PC-3 (cell line): ENCODE measurements at regions not wholly inside any gene's neighbourhood (a gene's known extent, or its start where the extent isn't known, plus 50 kb on each side); places are given as distances from the start of the nearest gene placed in this dataset.

Experiments used
- ATAC-seq: fragments of 200-7000 bp; cut with Tn5 transposase; 2 replicates; pipeline ENCODE4 v1.9.1; 2020; ENCODE audit warnings: mild to moderate bottlenecking, moderate library complexity
- BruUV-seq: library from RNA; stranded (reverse); fragments of 400-500 nt; replicated peaks from 2 replicates; lab custom pipeline; 2021; lab: Mats Ljungman, UMichigan
- CTCF ChIA-PET: fragments of 300-600 bp; sonication (Branson Sonifier 250); formaldehyde crosslinking; loops from one replicate; lab custom pipeline; 2022; ENCODE audit warnings: antibody characterized with exemption; lab: Charles Lee
- POLR2A ChIA-PET: fragments of 300-600 bp; sonication (Branson Sonifier 250); formaldehyde crosslinking; loops from one replicate; lab custom pipeline; 2022; ENCODE audit warnings: antibody characterized with exemption; ENCODE audit not compliant: unreplicated experiment; lab: Charles Lee
- DNase-seq: peaks from one replicate; pipeline ENCODE4 v3.0.0-alpha.2; 2015
- H2AFZ ChIP-seq: fragments of 300-600 bp; sonication (generic); 2 replicates; pipeline ENCODE4 v1.6.0; 2016; ENCODE audit warnings: antibody characterized with exemption, low read length
- H3F3A ChIP-seq: fragments of 300-600 bp; sonication (generic); one replicate; pipeline ENCODE4 v1.6.0; 2017; ENCODE audit warnings: antibody characterized with exemption, low read length, control low read depth, mild to moderate bottlenecking; ENCODE audit not compliant: unreplicated experiment
- H3K27ac ChIP-seq: fragments of 300-600 bp; sonication (generic); 2 replicates; pipeline ENCODE4 v1.5.1; 2016; ENCODE audit warnings: mild to moderate bottlenecking, low read length
- H3K27me3 ChIP-seq: fragments of 300-600 bp; sonication (generic); 2 replicates; pipeline ENCODE4 v1.6.1; 2016; ENCODE audit warnings: low read length, mixed read lengths
- H3K36me3 ChIP-seq: fragments of 300-600 bp; sonication (generic); 2 replicates; pipeline ENCODE4 v1.6.1; 2016; ENCODE audit warnings: low read depth, mixed run types, low read length, mixed read lengths
- H3K4me1 ChIP-seq: fragments of 300-600 bp; sonication (generic); 2 replicates; pipeline ENCODE4 v1.5.1; 2016; ENCODE audit warnings: low read length; ENCODE audit not compliant: insufficient read depth
- H3K4me2 ChIP-seq: fragments of 300-600 bp; sonication (generic); 2 replicates; pipeline ENCODE4 v1.6.0; 2016; ENCODE audit warnings: low read length
- H3K4me3 ChIP-seq: fragments of 300-600 bp; sonication (generic); 2 replicates; pipeline ENCODE4 v1.5.1; 2016; ENCODE audit warnings: mild to moderate bottlenecking, low read length, mixed read lengths
- H3K79me2 ChIP-seq: fragments of 300-600 bp; sonication (generic); 2 replicates; pipeline ENCODE4 v1.6.1; 2017; ENCODE audit warnings: low read length, mixed read lengths
- H3K9ac ChIP-seq: fragments of 300-600 bp; sonication (generic); 2 replicates; pipeline ENCODE4 v1.6.0; 2016; ENCODE audit warnings: mild to moderate bottlenecking, low read length
- H3K9me2 ChIP-seq: fragments of 300-600 bp; sonication (generic); replicated peaks from 2 replicates; pipeline ENCODE4 v1.6.1; 2016; ENCODE audit warnings: mixed run types, low read length, mixed read lengths
- H3K9me3 ChIP-seq: fragments of 300-600 bp; sonication (generic); 2 replicates; pipeline ENCODE4 v1.6.1; 2016; ENCODE audit warnings: low read length, mixed read lengths
- H4K20me1 ChIP-seq: fragments of 300-600 bp; sonication (generic); 2 replicates; pipeline ENCODE4 v1.6.1; 2016; ENCODE audit warnings: low read length, mixed read lengths
- EZH2 ChIP-seq: fragments of 300-600 bp; sonication (generic); IDR thresholded peaks from one replicate; pipeline ENCODE4 v1.6.1; 2017; ENCODE audit warnings: antibody characterized with exemption, mild to moderate bottlenecking, low read length; ENCODE audit not compliant: unreplicated experiment
- EZH2phosphoT487 ChIP-seq: fragments of 300-600 bp; sonication (generic); IDR thresholded peaks from 2 replicates; pipeline ENCODE4 v1.6.1; 2018; ENCODE audit warnings: mild to moderate bottlenecking, antibody characterized with exemption, low read length, borderline replicate concordance
- intact Hi-C: fragments of 100-400 bp; cut with micrococcal nuclease; formaldehyde crosslinking; loops from 2 replicates; pipeline ENCODE4 v1.9.0; 2023
- TF ChIP-seq, protein P1 (sequence below): fragments of 300-600 bp; sonication (generic); conservative IDR thresholded peaks from 2 replicates; pipeline ENCODE4 v1.5.1; 2017; ENCODE audit warnings: antibody characterized with exemption, low read depth, mild to moderate bottlenecking, low read length

GRCh38 chr2:121925466-121925865 lies 170.0 kb downstream of the TSN start:
- intact Hi-C loops, result no loop called here
- peak; percentile 47 for DNase-seq

GRCh38 chr2:121943285-121943684 lies 187.8 kb downstream of the TSN start:
- DNase-seq (no peak), ATAC-seq (no peak)
- no peaks in the 10 kb centered on the region for H3K36me3 ChIP-seq
- H3K27ac ChIP-seq, result no peak overlapping the region
- CTCF ChIA-PET, result no interaction called here
- peaks cover 11% of the 10 kb centered on the region; the same call in 1 of the 2 replicates for H3K4me1 ChIP-seq
- TF ChIP-seq, protein P1, sequence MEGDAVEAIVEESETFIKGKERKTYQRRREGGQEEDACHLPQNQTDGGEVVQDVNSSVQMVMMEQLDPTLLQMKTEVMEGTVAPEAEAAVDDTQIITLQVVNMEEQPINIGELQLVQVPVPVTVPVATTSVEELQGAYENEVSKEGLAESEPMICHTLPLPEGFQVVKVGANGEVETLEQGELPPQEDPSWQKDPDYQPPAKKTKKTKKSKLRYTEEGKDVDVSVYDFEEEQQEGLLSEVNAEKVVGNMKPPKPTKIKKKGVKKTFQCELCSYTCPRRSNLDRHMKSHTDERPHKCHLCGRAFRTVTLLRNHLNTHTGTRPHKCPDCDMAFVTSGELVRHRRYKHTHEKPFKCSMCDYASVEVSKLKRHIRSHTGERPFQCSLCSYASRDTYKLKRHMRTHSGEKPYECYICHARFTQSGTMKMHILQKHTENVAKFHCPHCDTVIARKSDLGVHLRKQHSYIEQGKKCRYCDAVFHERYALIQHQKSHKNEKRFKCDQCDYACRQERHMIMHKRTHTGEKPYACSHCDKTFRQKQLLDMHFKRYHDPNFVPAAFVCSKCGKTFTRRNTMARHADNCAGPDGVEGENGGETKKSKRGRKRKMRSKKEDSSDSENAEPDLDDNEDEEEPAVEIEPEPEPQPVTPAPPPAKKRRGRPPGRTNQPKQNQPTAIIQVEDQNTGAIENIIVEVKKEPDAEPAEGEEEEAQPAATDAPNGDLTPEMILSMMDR, result no peak
- TF ChIP-seq EZH2phosphoT487 (no peak), EZH2 (no peak)
- no peak overlapping the region for H3K4me3 ChIP-seq
- H3K27me3 ChIP-seq, result peaks cover 15% of the 10 kb centered on the region; the same call in 1 of the 2 replicates
- BruUV-seq, result no TSS peak
- intact Hi-C loops, result no loop called here
- H2AFZ ChIP-seq, result no peak overlapping the region
- POLR2A ChIA-PET, result no interaction called here
- no peaks in the 10 kb centered on the region for H3K9me2 ChIP-seq
- no peak overlapping the region for H3K4me2 ChIP-seq
- no peaks in the 10 kb centered on the region for H3K79me2 ChIP-seq
- H3F3A ChIP-seq, result no peaks in the 10 kb centered on the region
- H3K9ac ChIP-seq, result no peak overlapping the region
- H4K20me1 ChIP-seq, result no peaks in the 10 kb centered on the region
- no peaks in the 10 kb centered on the region for H3K9me3 ChIP-seq

More at GRCh38 chr2:121925466-121925865, 170.0 kb downstream of the TSN start:
- POLR2A ChIA-PET, result no interaction called here
- Histone ChIP-seq H3K9me2 (no peaks in the 10 kb centered on the region), H3K4me3 (no peak overlapping the region), H3K9ac (no peak overlapping the region), H3F3A (no peaks in the 10 kb centered on the region), H3K27ac (no peak overlapping the region), H3K4me1 (no peaks in the 10 kb centered on the region), H3K9me3 (no peaks in the 10 kb centered on the region), H3K79me2 (no peaks in the 10 kb centered on the region), H2AFZ (no peak overlapping the region), H3K36me3 (no peaks in the 10 kb centered on the region), H4K20me1 (no peaks in the 10 kb centered on the region), H3K4me2 (no peak overlapping the region), H3K27me3 (peaks cover 28% of the 10 kb centered on the region)
- CTCF ChIA-PET, result no interaction called here
- no peak for ATAC-seq
- no TSS peak for BruUV-seq
- TF ChIP-seq, protein P1, result no peak
- TF ChIP-seq EZH2phosphoT487 (no peak), EZH2 (no peak)

- no peak overlapping the region for H3K4me2 ChIP-seq
- H3K9me3 ChIP-seq, result no peaks in the 10 kb centered on the region
- peaks cover 11% of the 10 kb centered on the region; the same call in 1 of the 2 replicates for H3K4me1 ChIP-seq
- peaks cover 8% of the 10 kb centered on the region; the same call in 1 of the 2 replicates for H3K27me3 ChIP-seq
- no peaks in the 10 kb centered on the region for H3K36me3 ChIP-seq
- POLR2A ChIA-PET, result no interaction called here
- no peak overlapping the region for H3K27ac ChIP-seq
- no peak for TF ChIP-seq EZH2
- TF ChIP-seq, protein P1, result no peak
- BruUV-seq, result no TSS peak
- H2AFZ ChIP-seq, result no peak overlapping the region
- ATAC-seq, result no peak
- intact Hi-C loops, result no loop called here
- peak; percentile 85 for DNase-seq
- no peaks in the 10 kb centered on the region for H4K20me1 ChIP-seq
- H3K9me2 ChIP-seq, result no peaks in the 10 kb centered on the region
- CTCF ChIA-PET, result no interaction called here
- no peaks in the 10 kb centered on the region for H3F3A ChIP-seq
- no peak overlapping the region for H3K4me3 ChIP-seq
- no peak overlapping the region for H3K9ac ChIP-seq
- no peaks in the 10 kb centered on the region for H3K79me2 ChIP-seq
Measured at GRCh38 chr2:121944072-121944831, 188.8 kb downstream of the TSN start.
